GM12865 (cell line): ENCODE measurements at regions not wholly inside any gene's neighbourhood (a gene's known extent, or its start where the extent isn't known, plus 50 kb on each side); places are given as distances from the start of the nearest gene placed in this dataset.
A peak's percentile ranks its signal among the peaks of the same experiment; 100 is the strongest.
"Not testable (repeated sequence)": the region's sequence is repeated elsewhere in the genome, so short reads cannot be mapped to it uniquely, and the experiment has no call there.

Source experiments
- DNase-seq: peaks from one replicate; pipeline ENCODE4 v3.0.0; 2010; ENCODE audit warnings: low read depth
- H3K4me3 ChIP-seq: 2 replicates; pipeline ENCODE4 v1.5.1; 2011; ENCODE audit warnings: mild to moderate bottlenecking, low read depth, low read length, control low read depth

- not testable (repeated sequence) for DNase-seq, H3K4me3 ChIP-seq
Observed at GRCh38 chr2:90289291-90289980, 1598.0 kb downstream of the RPIA start.

- not testable (repeated sequence) for H3K4me3 ChIP-seq, DNase-seq
Observed at GRCh38 chr2:90290701-90291100, 1599.2 kb downstream of the RPIA start.

- H3K4me3 ChIP-seq, DNase-seq: not testable (repeated sequence)
Observed at GRCh38 chr2:90291168-90291883, 1599.9 kb downstream of the RPIA start.

DNA sequence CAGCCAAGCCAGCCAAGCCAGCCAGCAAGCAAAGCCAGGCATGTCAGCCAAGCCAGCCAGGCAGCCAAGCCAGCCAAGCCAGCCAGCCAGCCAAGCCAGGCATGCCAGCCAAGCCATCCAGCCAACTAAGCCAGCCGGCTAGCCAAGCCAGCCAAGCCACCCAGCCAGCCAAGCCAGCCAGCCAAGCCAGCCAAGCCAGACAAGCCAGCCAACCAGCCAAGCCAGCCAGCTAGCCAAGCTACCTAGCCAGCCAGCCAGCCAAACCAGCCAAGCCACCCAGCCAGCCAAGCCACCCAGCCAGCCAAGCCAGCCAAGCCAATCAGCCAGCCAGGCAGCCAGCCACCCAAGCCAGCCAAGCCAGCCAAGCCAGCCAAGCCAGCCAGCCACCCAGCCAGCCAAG lies 1600.5 kb downstream of the RPIA start:
- not testable (repeated sequence) for H3K4me3 ChIP-seq, DNase-seq

GRCh38 chr2:90292451-90292850 lies 1601.0 kb downstream of the RPIA start:
- H3K4me3 ChIP-seq, DNase-seq: not testable (repeated sequence)

- not testable (repeated sequence) for H3K4me3 ChIP-seq, DNase-seq
Observed at GRCh38 chr2:90293224-90293623, 1601.8 kb downstream of the RPIA start.

DNA sequence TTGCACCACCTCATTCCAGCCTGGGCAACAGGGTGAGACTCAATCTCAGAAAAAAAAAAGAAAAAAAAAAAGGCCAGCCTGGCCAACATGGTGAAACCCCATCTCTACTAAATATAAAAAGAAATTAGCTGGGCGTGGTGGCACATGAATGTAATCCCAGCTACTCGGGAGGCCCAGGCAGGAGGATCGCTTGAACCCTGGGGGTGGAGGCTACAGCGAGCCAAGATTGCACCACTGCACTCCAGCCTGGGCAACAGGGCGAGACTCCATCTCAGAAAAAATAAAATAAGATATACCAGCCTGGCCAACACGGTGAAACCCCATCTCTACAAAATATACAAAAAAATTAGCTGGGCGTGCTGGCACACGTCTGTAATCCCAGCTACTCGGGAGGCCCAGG lies 1602.3 kb downstream of the RPIA start:
- DNase-seq, H3K4me3 ChIP-seq: not testable (repeated sequence)

DNA sequence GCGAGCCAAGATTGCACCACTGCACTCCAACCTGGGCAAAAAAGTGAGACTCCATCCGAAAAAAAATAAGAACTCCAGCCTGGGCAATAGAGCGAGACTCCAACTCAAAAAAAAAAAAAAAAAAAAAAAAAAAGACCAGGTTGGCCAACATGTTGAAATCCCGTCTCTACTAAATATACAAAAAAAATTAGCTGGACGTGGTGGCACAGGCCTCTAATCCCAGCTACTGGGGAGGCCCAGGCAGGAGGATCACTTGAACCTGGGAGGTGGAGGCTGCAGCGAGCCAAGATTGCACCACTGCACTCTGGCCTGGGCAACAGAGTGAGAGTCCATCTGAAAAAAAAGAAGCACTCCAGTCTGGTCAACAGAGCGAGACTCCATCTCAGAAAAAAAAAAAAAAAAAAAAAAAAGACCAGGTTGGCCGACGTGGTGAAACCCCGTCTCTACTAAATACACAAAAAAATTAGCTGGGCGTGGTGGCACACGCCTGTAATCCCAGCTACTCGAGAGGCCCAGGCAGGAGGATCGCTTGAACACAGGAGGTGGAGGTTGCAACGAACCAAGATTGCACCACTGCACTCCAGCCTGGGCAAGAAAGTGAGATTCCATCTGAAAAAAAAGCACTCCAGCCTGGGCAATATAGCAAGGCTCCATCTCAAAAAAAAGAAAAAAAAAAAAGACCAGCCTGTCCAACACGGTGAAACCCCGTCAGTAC lies 1603.7 kb downstream of the RPIA start:
- DNase-seq, H3K4me3 ChIP-seq: not testable (repeated sequence)

GRCh38 chr2:90296484-90296777 lies 1605.0 kb downstream of the RPIA start:
- H3K4me3 ChIP-seq, DNase-seq: not testable (repeated sequence)

- H3K4me3 ChIP-seq, DNase-seq: not testable (repeated sequence)
Observed at GRCh38 chr2:90297701-90298100, 1606.2 kb downstream of the RPIA start.

DNA sequence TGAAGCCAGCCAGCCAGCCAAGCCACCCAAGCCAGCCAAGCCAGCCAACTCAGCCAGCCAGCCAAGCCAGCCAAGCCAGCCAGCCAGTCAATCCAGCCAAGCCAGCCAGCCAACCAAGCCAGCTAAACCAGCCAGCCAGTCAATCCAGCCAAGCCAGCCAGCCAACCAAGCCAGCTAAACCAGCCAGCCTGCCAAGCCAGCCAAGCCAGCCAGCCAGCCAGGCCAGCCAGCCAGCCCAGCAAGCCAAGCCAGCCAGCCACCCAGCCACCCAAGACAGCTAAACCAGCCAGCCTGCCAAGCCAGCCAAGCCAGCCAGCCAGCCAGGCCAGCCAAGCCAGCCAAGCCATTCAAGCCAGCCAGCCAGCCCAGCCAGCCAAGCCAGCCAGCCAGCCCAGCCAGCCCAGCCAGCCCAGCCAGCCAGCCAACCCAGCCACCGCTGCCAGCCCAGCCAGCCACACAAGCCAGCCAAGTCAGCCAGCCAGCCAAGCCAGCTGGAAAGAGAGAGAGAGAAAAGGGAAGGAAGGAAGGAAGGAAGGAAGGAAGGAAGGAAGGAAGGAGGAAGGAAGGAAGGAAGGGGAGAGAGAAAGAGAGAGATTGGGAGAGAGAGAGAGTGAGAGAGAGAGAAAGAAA lies 1606.8 kb downstream of the RPIA start:
- H3K4me3 ChIP-seq, DNase-seq: not testable (repeated sequence)

DNA sequence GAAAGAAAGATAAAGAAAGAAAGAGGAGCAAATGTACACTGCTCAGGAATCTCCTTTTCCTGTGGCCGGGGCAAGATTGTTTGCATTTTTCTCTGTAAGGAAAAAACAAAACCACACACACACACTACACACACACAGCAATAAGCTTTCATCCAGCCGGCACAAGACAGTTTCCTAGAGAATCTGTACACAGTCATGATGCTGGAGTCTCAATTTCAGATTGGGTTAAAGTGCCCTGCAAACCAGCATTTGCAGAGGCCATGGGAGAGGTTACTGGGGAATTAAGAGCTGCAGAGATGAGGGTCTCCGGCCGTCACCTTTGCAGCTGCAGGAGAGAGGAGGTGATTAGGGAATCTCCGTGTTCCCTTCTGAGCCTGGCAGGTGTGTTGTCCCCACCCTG lies 1607.5 kb downstream of the RPIA start:
- not testable (repeated sequence) for H3K4me3 ChIP-seq, DNase-seq

DNA sequence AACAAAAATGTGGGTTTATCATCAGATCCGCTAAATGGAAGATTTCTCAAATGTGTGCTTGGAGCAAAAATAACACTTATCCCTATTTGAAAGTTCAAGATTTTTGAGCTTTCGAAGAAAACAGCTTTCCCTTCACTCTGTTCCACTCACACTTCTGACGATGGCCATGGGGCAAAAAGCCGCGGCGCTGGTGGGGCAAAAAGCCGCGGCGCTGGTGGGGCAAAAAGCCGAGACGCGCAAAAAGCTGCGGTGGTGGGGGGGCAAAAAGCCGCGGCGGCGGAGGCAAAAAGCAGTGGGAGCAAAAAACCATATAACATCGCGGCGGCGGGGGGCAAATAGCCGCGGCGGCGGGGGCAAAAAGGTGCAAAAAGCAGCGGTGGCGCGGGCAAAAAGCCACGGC lies 1631.5 kb downstream of the RPIA start:
- H3K4me3 ChIP-seq, DNase-seq: not testable (repeated sequence)

GRCh38 chr2:90323612-90324558 lies 1632.4 kb downstream of the RPIA start:
- not testable (repeated sequence) for DNase-seq
- H3K4me3 ChIP-seq, result peak overlapping the region; percentile 33

DNA sequence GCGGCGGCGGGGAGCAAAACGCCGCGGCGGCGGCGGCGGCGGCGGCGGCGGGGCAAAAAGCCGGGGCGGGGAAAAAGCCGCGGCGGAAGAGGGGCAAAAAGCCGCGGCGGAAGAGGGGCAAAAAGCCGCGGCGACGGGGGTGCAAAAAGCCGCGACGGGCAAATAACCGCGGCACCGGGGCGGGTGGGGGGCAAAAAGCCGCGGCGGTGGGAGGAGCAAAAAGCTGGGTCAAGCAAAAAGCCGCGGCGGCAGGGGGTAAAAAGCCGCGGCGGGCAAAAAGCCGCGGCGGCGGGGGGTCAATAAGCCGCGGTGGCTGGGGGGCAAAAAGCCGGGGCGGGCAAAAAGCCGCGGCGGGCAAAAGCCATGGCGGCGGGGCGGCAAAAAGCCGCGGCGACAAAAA lies 1633.2 kb downstream of the RPIA start:
- not testable (repeated sequence) for DNase-seq, H3K4me3 ChIP-seq

DNA sequence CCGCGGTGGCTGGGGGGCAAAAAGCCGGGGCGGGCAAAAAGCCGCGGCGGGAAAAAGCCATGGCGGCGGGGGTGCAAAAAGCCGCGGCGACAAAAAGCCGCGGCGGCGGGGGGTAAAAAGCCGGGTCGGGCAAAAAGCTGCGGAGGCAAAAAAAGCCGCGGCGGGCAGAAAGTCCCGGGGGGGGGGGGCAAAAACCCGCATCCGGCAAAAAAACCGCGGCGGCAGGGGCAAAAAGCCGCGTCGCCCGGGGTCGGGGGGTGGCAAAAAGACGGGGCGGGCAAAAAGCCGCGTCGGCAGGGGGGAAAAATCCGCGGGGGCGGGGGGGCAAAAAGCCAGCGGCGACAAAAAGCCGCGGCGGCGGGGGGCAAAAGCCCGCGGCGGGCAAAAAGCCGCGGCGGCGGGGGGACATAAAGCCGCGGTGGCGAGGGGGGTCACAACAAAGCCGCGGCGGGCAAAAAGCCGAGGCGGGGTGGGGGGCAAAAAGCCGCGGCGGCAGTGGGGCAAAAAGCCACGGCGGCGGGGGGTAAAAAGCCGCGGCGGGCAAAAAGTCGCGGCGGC lies 1634.4 kb downstream of the RPIA start:
- not testable (repeated sequence) for DNase-seq, H3K4me3 ChIP-seq

GRCh38 chr2:90355546-90355945 lies 1664.1 kb downstream of the RPIA start:
- not testable (repeated sequence) for H3K4me3 ChIP-seq, DNase-seq

DNA sequence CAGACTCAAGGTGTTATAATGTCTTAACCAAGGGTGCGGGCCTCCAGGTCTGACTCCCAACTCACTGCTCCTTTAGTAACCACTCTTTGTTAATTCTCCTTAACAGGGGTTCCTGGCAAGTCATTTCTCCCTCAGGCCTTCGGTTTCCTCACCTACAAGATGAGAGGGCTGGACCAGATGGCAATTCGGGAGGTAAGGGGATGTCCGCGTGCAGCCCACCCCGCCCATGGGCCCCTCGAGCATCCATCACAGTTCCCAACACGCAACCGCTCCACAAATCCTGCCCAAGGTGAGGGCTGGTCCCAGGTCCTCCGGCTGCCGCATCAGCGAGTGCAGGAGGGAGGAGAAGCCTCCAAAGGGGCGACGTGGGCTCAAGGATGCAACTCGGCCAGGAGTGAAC lies 1667.9 kb downstream of the RPIA start:
- DNase-seq, H3K4me3 ChIP-seq: not testable (repeated sequence)
